Caco-2 (cell line): ENCODE measurements at regions not wholly inside any gene's neighbourhood (a gene's known extent, or its start where the extent isn't known, plus 50 kb on each side); places are given as distances from the start of the nearest gene placed in this dataset.

Experiments
- BruUV-seq: library from RNA; stranded (reverse); fragments of 400-500 nt; replicated peaks from 2 replicates; lab custom pipeline; 2021; lab: Mats Ljungman, UMichigan
- CTCF ChIA-PET: fragments of 300-600 bp; sonication (Branson Sonifier 250); formaldehyde crosslinking; loops from one replicate; lab custom pipeline; 2022; ENCODE audit warnings: antibody characterized with exemption; lab: Charles Lee
- POLR2A ChIA-PET: fragments of 300-600 bp; sonication (Branson Sonifier 250); formaldehyde crosslinking; loops from one replicate; lab custom pipeline; 2022; ENCODE audit warnings: antibody characterized with exemption; lab: Charles Lee
- DNase-seq, 2 experiments: peaks; one replicate each; pipeline versions ENCODE4 v3.0.0 to v3.0.0-alpha.2; 2020 to 2022
- H3K27me3 ChIP-seq: replicated peaks from 2 replicates; pipeline ENCODE4 v1.6.0; 2011; ENCODE audit warnings: low read length; ENCODE audit not compliant: control insufficient read depth, insufficient read depth
- H3K36me3 ChIP-seq: 2 replicates; pipeline ENCODE4 v1.5.1; 2011; ENCODE audit warnings: low read length; ENCODE audit not compliant: control insufficient read depth, insufficient read depth
- H3K4me1 ChIP-seq: fragments of 250-450 bp; sonication (Bioruptor Pico); 2 replicates; pipeline ENCODE4 v1.5.1; 2020; ENCODE audit warnings: mild to moderate bottlenecking
- H3K4me3 ChIP-seq: 2 replicates; pipeline ENCODE4 v1.5.1; 2011; ENCODE audit warnings: low read depth, mild to moderate bottlenecking, control low read depth, low read length
- H3K9me3 ChIP-seq: fragments of 250-450 bp; sonication (Bioruptor Pico); 2 replicates; pipeline ENCODE4 v1.5.1; 2020; ENCODE audit warnings: mild to moderate bottlenecking, moderate library complexity
- H3K27ac Mint-ChIP-seq: one replicate; pipeline ENCODE4 v1.8.0; 2022; ENCODE audit warnings: mixed read lengths; ENCODE audit not compliant: unreplicated experiment
- H3K27me3 Mint-ChIP-seq: one replicate; pipeline ENCODE4 v1.8.0; 2022; ENCODE audit warnings: mixed read lengths; ENCODE audit not compliant: insufficient read depth, unreplicated experiment
- H3K36me3 Mint-ChIP-seq: one replicate; pipeline ENCODE4 v1.8.0; 2022; ENCODE audit warnings: mild to moderate bottlenecking, mixed read lengths; ENCODE audit not compliant: insufficient read depth, unreplicated experiment
- H3K4me1 Mint-ChIP-seq: one replicate; pipeline ENCODE4 v1.8.0; 2022; ENCODE audit warnings: low read depth, mixed read lengths; ENCODE audit not compliant: unreplicated experiment
- H3K4me3 Mint-ChIP-seq: one replicate; pipeline ENCODE4 v1.8.0; 2022; ENCODE audit warnings: mild to moderate bottlenecking, moderate library complexity, mixed read lengths; ENCODE audit not compliant: unreplicated experiment
- H3K9me3 Mint-ChIP-seq: one replicate; pipeline ENCODE4 v1.8.0; 2022; ENCODE audit warnings: mixed read lengths; ENCODE audit not compliant: unreplicated experiment
- CTCF ChIP-seq, 2 experiments: fragments of 200-600 bp in 1 of 2; IDR thresholded peaks; 1 replicate in 1 of 2; 2 replicates in 1 of 2; pipeline versions ENCODE4 v1.5.1 to v1.8.0; 2011 to 2022; ENCODE audit warnings: antibody characterized with exemption in 1 of 2, control low read depth in 1 of 2, inconsistent platforms in 1 of 2, low read depth in 1 of 2, low read length in 1 of 2, mild to moderate bottlenecking in 1 of 2, moderate library complexity in 1 of 2; ENCODE audit not compliant: insufficient read depth in 1 of 2, severe bottlenecking in 1 of 2, unreplicated experiment in 1 of 2
- intact Hi-C: fragments of 100-400 bp; cut with micrococcal nuclease; formaldehyde crosslinking; loops from one replicate; pipeline ENCODE4 v1.10.0; 2022; ENCODE audit not compliant: unreplicated experiment

- no peak overlapping the region for H3K4me3 Mint-ChIP-seq
- POLR2A ChIA-PET: no interaction called here
- peaks cover 7% of the 10 kb centered on the region for H3K27me3 Mint-ChIP-seq
- CTCF ChIA-PET: no interaction called here
- H3K4me1 ChIP-seq: peaks cover 5% of the 10 kb centered on the region
- TF ChIP-seq CTCF (IDR thresholded peaks at IDR 0.05; ENCODE audit: insufficient read depth in 1 of 2, low read depth in 1 of 2, low read length in 1 of 2, severe bottlenecking in 1 of 2, unreplicated experiment in 1 of 2): no peak
- no peak for DNase-seq
- no peaks in the 10 kb centered on the region for H3K36me3 ChIP-seq
- H3K4me3 ChIP-seq: no peak overlapping the region
- no peak overlapping the region for H3K27ac Mint-ChIP-seq
- H3K9me3 Mint-ChIP-seq: peaks cover 30% of the 10 kb centered on the region
- BruUV-seq: no TSS peak
- H3K9me3 ChIP-seq: 0 out of 2 replicates have a peak, but pooled peaks cover 4% of the 10 kb centered on the region
- intact Hi-C loops: no loop called here
- H3K36me3 Mint-ChIP-seq: no peaks in the 10 kb centered on the region
- no peaks in the 10 kb centered on the region for H3K27me3 ChIP-seq
- H3K4me1 Mint-ChIP-seq: peaks cover 9% of the 10 kb centered on the region
Measured at GRCh38 chr5:133730866-133731265, 118.5 kb upstream of the FSTL4 start.

- H3K4me3 Mint-ChIP-seq: no peak overlapping the region
- POLR2A ChIA-PET: no interaction called here
- TF ChIP-seq CTCF (IDR thresholded peaks at IDR 0.05; ENCODE audit: insufficient read depth in 1 of 2, low read depth in 1 of 2, low read length in 1 of 2, severe bottlenecking in 1 of 2, unreplicated experiment in 1 of 2): no peak
- no peak overlapping the region for H3K27ac Mint-ChIP-seq
- H3K36me3 ChIP-seq: no peaks in the 10 kb centered on the region
- H3K36me3 Mint-ChIP-seq: no peaks in the 10 kb centered on the region
- DNase-seq: no peak
- peaks cover 7% of the 10 kb centered on the region for H3K27me3 Mint-ChIP-seq
- intact Hi-C loops: no loop called here
- peaks cover under 1% of the 10 kb centered on the region; the same call in 1 of the 2 replicates for H3K4me1 ChIP-seq
- H3K4me1 Mint-ChIP-seq: peaks cover 6% of the 10 kb centered on the region
- BruUV-seq: no TSS peak
- H3K27me3 ChIP-seq: no peaks in the 10 kb centered on the region
- no peak overlapping the region for H3K4me3 ChIP-seq
- H3K9me3 ChIP-seq: 0 out of 2 replicates have a peak, but pooled peaks cover 4% of the 10 kb centered on the region
- CTCF ChIA-PET: no interaction called here
- H3K9me3 Mint-ChIP-seq: peaks cover 30% of the 10 kb centered on the region
Measured at GRCh38 chr5:133730346-133730745, 118.0 kb upstream of the FSTL4 start.

- POLR2A ChIA-PET: no interaction called here
Measured at GRCh38 chr5:133729800-133730199, 117.5 kb upstream of the FSTL4 start.

More at GRCh38 chr5:133729800-133730199, 117.5 kb upstream of the FSTL4 start:
- 0 out of 2 replicates have a peak, but pooled peaks cover 4% of the 10 kb centered on the region for H3K9me3 ChIP-seq
- H3K27ac Mint-ChIP-seq: no peak overlapping the region
- no peaks in the 10 kb centered on the region for H3K36me3 ChIP-seq
- H3K9me3 Mint-ChIP-seq: peaks cover 30% of the 10 kb centered on the region
- TF ChIP-seq CTCF (IDR thresholded peaks at IDR 0.05; ENCODE audit: insufficient read depth in 1 of 2, low read depth in 1 of 2, low read length in 1 of 2, severe bottlenecking in 1 of 2, unreplicated experiment in 1 of 2): no peak
- no peaks in the 10 kb centered on the region for H3K36me3 Mint-ChIP-seq
- H3K4me1 Mint-ChIP-seq: peaks cover under 1% of the 10 kb centered on the region
- intact Hi-C loops: no loop called here
- peaks cover 12% of the 10 kb centered on the region for H3K27me3 Mint-ChIP-seq
- BruUV-seq: no TSS peak
- CTCF ChIA-PET: no interaction called here
- H3K4me1 ChIP-seq: no peaks in the 10 kb centered on the region; the same call in 1 of the 2 replicates
- H3K27me3 ChIP-seq: no peaks in the 10 kb centered on the region
- H3K4me3 ChIP-seq: no peak overlapping the region
- H3K4me3 Mint-ChIP-seq: no peak overlapping the region
- no peak for DNase-seq
